ENCODE measurements at regions not wholly inside any gene's neighbourhood (a gene's known extent, or its start where the extent isn't known, plus 50 kb on each side); places are given as distances from the start of the nearest gene placed in this dataset.
A peak's percentile ranks its signal among the peaks of the same experiment; 100 is the strongest.

DNA sequence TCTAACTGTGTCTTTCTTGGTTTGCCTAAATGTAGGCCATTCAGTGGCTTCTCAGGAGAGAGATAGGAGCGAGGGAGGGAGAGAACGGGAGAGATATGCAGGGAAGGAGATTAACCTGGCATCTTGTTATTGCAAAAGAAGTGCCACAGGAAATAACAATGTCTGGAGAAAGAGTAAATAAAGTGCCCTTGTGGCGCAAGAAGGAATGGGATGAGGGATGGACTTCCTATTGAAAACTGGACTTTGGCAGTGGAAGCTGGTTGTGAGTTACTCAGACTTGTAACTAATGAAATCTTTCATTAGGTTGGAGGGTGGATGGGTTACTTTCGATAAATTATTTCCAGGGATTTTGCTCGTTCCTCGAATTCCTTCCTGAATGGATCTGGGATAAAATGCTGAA is 136.1 kb downstream of the LACC1 start:
- intact Hi-C loops (cut with DNase I): no loop called here
- DNase-seq (no peak), ATAC-seq (no peak)
- Histone ChIP-seq H3K27ac (no peak overlapping the region), H3K27me3 (no peaks in the 10 kb centered on the region), H3K36me3 (no peaks in the 10 kb centered on the region), H3K4me1 (peaks cover 17% of the 10 kb centered on the region), H3K4me3 (no peak overlapping the region), H3K9me3 (no peaks in the 10 kb centered on the region)
- TF ChIP-seq CTCF (IDR thresholded peaks at IDR 0.05): no peak

DNA sequence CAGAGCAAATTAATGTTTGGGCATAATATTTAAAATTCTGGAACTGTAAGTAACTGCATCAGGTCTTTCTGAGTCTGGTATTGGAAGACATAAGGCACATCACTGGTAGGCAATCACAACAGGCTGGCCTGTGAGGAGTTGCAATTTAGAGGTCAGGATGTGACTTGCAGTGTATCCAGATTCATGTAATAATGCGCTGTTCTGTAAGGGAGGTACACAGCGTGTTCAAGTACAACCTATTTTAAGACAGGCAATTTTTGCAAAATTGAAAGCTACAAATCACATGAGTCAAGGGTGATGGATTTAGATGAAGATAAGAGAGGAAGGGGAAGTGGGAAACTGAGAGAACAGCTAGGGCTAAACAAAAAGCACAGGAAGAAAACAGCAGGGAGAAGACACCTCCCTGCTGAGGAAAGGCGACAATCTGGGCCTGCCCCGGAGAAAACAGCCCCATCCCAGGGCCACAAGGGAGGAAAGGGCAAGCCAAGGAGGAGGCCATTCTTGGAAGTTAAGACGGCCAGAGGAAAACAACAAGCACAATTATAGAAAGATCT is 138.1 kb downstream of the LACC1 start:
- H3K9me3 ChIP-seq: no peaks in the 10 kb centered on the region
- H3K4me1 ChIP-seq: peaks cover 15% of the 10 kb centered on the region
- no peaks in the 10 kb centered on the region for H3K36me3 ChIP-seq
- no peak for TF ChIP-seq CTCF (IDR thresholded peaks at IDR 0.05)
- DNase-seq (no peak), ATAC-seq (peak; percentile 13)
- no peak overlapping the region for H3K27ac ChIP-seq
- no peaks in the 10 kb centered on the region for H3K27me3 ChIP-seq
- H3K4me3 ChIP-seq: no peak overlapping the region
- intact Hi-C loops (cut with DNase I): no loop called here

- Histone ChIP-seq H3K4me1 (peaks cover 11% of the 10 kb centered on the region), H3K4me3 (no peak overlapping the region), H3K27ac (no peak overlapping the region), H3K36me3 (no peaks in the 10 kb centered on the region), H3K27me3 (no peaks in the 10 kb centered on the region), H3K9me3 (no peaks in the 10 kb centered on the region)
- TF ChIP-seq CTCF (IDR thresholded peaks at IDR 0.05): no peak
- ATAC-seq (no peak), DNase-seq (no peak)
- intact Hi-C loops (cut with DNase I): no loop called here
Measured at GRCh38 chr13:44019651-44020050, 139.9 kb downstream of the LACC1 start.

GRCh38 chr13:44021422-44021821 is 141.7 kb downstream of the LACC1 start:
- Histone ChIP-seq H3K27ac (no peak overlapping the region), H3K4me3 (no peak overlapping the region), H3K27me3 (no peaks in the 10 kb centered on the region), H3K9me3 (no peaks in the 10 kb centered on the region), H3K36me3 (no peaks in the 10 kb centered on the region), H3K4me1 (peaks cover 8% of the 10 kb centered on the region)
- no peak for DNase-seq
- intact Hi-C loops (cut with DNase I): no loop called here
- no peak for ATAC-seq
- TF ChIP-seq CTCF (IDR thresholded peaks at IDR 0.05): no peak

DNA sequence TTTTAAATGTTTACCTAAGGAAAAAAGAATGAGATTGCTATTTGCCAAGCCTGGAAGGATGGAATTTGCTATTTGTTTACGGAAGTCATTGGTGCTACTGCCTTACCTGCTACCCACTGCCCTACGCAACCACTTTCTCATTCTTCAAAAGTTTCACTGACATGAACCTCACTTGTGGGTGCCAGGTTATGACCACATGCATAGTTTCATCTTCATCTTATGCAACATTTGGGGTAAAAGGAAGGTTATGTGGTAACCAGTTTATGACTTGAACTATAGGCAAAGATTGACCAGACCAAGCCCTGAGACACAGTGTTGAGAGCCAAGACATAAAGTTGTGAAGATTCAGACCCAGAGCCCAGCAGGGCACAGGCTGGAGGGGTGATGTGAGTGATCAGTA is 142.5 kb downstream of the LACC1 start:
- no peak for TF ChIP-seq CTCF (IDR thresholded peaks at IDR 0.05)
- DNase-seq: no peak
- Histone ChIP-seq H3K9me3 (no peaks in the 10 kb centered on the region), H3K27ac (no peak overlapping the region), H3K36me3 (no peaks in the 10 kb centered on the region), H3K4me3 (no peak overlapping the region), H3K27me3 (no peaks in the 10 kb centered on the region), H3K4me1 (peaks cover 8% of the 10 kb centered on the region)
- intact Hi-C loops (cut with DNase I): no loop called here
- peak; percentile 55 for ATAC-seq

All from upper lobe of right lung (tissue), 1 donor.